ENCODE measurements at regions not wholly inside any gene's neighbourhood (a gene's known extent, or its start where the extent isn't known, plus 50 kb on each side); places are given as distances from the start of the nearest gene placed in this dataset.
"Not testable (repeated sequence)": the region's sequence is repeated elsewhere in the genome, so short reads cannot be mapped to it uniquely, and the experiment has no call there.

DNA sequence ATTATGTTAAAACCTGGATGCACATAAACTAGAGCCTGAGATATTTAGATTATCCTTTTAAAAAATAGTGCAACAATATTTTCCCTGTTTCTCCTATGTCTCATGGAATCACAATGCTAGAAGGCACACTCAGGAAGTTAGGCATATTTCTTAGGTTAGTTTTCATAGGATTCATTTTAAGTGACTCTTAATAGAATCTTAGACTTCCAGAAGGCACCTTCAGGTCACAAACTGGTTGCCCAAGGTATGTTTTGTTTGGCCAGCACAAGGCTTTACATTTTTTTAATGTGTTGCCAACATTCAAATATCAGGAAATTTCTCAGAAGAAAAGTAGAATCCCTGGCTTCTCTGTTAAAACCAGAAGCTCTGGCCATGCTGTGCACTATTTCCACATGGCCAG is 129.3 kb downstream of the LNPK start:
- ChIA-PET POLR2A (no interaction called here), CTCF (no interaction called here)

DNA sequence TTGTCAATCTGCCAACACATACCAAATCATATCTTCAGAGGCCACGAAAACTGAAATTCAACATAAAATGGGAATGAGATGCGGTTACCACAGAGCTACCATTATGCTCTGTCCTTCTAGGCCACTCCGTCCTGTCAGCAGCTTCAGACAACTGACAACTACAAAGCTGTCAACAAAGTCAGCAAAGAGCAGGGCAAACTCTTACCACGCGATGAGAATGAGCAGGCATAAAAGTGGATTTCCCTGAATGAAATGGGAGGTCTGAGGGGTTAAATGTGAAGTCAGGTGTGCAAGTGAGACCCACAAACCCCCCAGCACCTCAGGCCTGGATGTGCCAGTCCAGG is 130.1 kb downstream of the LNPK start:
- POLR2A ChIA-PET: no interaction called here
- CTCF ChIA-PET: no interaction called here

DNA sequence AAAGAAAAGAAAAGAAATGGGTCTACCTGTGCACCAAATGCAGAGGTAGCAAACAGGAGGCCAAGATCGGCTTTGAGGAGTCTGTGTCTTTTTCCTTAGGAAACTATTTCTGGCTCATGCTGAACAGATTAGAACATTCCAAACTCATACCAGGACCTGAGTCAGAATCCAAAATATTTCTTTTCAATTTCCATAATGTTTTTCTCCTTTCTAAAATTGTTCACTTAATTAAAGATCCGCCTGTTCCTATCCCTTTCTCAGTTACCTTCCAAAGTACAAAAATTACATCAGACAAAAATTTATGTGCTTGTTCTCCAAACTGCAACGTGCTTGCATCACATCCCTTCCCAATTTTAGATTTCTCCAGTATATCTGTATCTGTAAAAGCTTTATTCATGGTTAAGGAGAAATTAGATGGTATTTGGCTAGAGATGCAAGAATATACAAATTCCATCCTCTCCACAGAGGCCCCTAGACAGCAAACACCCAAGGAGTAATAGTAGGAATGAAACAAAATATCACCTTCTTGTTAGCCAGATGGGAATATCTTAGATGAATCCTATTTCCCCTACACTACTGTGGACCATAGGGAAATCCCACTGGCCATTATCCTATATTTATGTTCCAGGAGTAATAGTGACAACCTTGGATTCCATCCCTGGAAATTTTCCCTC is 130.6 kb downstream of the LNPK start:
- POLR2A ChIA-PET: no interaction called here
- CTCF ChIA-PET: no interaction called here

DNA sequence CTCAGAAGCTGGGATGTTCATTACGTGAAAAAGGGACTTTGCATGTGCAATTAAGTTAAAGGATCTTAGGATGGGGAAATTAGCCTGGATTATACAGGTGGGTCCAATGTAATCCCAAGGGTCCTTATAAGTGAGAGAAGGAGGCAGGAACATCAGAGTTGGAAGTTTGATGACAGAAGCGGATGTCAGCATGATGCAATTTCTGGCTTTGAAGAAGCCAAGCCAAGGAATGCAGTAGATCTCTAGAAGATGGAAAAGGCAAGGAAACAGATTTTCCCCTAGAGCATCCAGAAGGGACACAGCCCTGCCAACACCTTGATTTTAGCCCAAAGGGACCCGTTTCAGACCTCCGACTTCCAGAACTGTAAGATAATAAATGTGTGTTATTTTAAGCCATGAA is 136.4 kb downstream of the LNPK start:
- POLR2A ChIA-PET: no interaction called here
- CTCF ChIA-PET: no interaction called here

DNA sequence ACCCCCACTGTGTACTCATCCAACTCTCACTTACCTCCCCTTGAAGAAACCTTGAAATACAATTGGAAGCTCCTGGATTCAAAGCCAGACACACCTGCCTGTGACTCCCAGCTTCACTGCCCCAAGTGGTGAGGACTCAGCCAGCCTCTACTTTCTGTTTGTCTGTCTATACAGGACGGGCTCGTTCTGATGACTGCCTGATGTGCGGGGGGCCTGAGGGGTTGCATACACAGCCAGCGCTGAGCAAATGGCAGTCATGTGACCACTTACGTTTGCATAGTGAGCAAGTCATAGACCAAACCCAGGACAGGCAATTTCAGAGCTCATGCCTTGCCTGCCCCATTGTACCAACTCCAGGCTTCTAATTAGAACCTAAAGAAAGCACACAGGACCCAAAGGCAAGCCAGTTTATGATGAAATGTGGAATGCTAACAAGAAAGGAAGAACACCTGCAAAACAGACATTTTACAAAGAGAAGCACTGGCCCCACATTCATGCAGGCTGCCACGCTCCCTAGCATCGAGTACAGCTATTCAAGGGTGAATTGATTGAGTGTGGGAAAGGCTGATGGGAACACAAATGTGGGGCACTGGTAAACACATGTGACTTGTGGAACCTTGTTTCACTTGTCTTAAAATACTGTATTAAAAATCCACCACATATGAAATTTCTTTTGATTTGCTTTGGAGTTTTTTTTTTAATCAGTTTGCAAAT is 137.8 kb downstream of the LNPK start:
- ChIA-PET POLR2A (no interaction called here), CTCF (no interaction called here)

DNA sequence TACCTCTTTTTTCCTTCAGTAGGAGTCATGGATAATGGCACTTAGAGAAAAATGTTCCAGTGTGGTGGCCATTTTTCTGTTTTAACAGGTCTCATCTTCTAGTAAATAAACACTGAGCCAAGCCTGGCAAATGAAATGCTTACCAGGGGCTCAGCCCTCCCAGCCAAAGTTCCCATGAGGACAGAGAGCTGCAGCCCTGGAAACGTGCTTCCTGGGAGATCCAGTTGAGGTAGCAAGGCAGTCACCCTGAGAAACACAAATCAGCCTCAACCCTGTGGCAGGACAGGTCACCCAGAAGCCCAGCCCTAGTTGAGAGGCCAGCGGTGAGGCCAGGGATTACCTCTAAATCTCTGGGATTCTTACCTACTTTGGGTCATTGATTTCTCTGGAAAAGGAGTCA is 140.1 kb downstream of the LNPK start:
- ChIA-PET CTCF (no interaction called here), POLR2A (no interaction called here)

DNA sequence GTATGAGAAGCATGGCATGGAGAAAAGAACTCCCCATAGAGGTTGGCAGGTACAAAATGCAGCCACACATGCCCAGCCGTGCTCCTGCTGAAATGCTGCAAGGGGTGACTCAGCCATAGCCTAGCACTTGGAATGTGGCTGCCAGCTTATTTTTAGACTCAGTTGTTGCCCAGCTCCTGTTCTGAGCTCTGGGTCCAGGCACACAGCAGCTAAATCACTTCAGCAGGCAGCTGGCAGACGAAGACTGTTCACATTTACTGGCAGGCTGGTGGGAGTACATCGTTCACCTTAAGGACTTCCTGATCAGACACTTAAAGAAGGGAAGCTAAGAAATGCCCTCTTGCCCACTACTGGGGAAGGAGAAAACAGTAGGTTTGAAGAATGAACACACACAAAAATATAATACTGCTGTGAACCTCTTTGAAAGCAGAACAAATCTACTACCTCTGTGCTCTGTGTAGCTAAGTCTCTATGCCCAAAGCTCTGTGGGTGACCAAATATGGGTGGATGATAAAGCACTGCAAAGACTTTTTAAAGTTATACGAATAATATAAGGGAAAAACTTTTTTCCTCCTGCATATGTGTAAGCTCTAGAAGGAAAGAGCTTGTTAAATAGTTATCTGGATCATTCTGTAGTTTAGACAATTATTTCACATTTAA is 146.1 kb downstream of the LNPK start:
- ChIA-PET CTCF (no interaction called here), POLR2A (no interaction called here)

DNA sequence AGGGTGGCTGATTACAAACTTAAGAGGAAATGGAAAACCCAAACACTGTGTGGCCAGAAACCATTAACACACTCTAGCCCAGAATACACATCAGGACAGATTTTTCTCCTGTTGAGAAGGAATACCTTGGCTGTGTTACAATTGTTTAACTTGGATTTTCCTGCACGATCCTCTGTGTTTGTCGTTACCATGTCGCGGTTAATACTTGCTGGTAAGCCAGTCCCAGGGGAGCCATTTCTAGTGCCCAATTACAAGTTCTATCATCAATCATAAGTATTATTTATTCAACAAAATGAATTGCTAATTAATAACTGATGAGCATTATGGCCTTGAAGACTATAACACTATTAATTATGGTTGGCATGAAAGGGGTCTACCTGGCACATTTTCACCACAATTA is 146.8 kb downstream of the LNPK start:
- CTCF ChIA-PET: no interaction called here
- POLR2A ChIA-PET: no interaction called here

DNA sequence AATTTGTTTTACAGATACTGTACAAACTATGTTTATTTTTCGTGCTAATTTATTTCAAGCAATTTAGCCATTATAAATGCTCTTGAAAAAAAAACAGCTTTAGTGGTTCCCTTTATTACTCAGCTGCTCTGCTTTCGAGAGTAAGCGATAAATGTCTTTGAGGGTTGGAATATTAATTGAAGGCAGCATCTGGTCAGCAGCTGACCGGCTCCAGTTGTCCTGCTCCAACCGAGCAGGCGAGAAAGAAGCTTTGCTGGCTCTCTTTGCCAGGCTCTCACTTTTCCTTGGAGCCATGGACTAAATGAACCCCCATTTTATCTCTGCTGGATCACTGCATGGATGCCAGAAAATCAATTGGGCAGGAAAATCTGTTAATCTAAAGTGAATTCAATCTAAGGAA is 147.4 kb downstream of the LNPK start:
- ChIA-PET CTCF (no interaction called here), POLR2A (no interaction called here)

DNA sequence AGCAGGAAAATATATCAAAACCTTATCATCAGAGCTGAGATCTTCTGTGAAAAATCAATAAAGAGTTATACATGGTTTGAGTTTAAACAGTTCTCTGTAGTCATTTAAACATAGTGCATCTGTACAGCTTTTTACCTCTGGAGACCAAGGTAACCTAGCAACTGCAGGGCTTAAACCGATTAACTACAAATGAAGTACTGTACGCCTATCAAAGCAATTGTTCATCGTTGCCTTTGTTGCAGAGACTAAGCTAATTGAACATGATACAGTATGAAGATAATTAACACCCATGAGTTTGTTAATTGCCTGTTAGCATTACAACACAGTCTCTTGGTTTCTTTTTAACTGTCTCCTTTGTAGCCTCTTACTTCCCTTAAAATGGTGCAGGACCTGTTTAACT is 147.9 kb downstream of the LNPK start:
- POLR2A ChIA-PET: no interaction called here
- CTCF ChIA-PET: no interaction called here

DNA sequence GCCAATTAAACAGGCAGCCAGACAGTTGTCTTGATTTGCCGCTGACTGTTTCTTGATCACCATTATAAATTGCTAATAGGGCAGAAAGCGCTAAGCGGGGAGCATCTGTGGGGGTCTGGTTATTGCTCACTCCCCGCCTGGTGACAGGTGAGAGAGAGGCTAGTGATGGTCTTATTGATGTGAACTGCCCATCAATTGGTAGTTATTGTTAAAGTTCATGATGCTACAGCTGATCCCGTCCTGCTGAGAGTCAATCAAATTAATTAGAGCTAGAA is 148.5 kb downstream of the LNPK start:
- POLR2A ChIA-PET: no interaction called here

DNA sequence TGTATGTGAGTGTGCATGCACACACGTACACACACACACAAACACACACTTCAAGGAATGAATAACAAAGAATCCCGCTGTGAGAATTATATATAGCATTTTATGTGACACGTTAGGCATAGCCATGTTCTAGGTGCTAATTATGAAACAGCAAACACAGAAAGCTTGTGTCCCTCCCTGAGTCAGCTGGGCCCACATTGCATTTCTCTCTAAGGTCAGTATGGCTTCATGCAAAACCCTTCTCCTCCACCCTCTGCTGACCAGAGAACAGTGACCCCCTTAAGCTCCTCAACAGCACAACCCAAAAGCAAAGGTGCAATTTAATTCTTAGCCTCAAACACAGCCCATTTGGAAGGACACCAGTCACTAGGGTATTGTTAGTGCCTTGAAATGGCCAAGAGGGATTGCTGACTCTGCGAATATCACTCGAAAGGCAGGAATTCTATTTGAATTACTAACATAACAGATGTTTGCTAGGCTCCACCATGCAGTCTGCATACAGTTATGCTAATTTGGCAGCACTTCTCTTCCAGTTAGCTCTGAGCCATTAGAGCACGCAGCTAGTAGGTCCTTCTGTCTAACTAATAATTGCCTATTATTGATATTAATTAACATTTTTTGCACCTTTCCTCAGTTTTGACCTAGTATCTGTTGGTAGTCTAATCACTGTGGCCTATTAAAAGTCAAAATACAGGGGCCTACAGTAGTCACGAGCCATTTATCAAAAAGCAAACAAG is 149.0 kb downstream of the LNPK start:
- ChIA-PET CTCF (no interaction called here), POLR2A (no interaction called here)

More for the DNA sequence above, 148.5 kb downstream of the LNPK start:
- CTCF ChIA-PET: no interaction called here

DNA sequence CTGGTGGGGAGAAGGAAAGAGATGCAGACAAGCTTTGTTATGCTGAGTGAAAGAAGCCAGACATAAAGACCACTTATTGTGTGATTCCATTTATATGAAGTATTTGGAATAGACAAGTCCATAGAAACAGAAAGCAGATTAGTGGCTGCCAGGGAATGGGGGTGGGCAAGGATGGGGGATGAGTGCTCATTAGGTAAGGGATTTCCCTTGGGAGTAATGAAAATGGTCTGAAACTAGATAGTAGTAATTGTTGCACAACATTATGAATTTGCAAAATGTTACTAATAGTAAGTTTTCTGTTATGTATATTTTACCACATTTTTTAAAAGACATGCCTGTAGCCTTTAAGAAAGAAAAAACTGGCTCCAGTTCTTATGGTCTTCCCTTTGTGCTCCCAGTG is 154.9 kb downstream of the LNPK start:
- ChIA-PET POLR2A (no interaction called here), CTCF (no interaction called here)

DNA sequence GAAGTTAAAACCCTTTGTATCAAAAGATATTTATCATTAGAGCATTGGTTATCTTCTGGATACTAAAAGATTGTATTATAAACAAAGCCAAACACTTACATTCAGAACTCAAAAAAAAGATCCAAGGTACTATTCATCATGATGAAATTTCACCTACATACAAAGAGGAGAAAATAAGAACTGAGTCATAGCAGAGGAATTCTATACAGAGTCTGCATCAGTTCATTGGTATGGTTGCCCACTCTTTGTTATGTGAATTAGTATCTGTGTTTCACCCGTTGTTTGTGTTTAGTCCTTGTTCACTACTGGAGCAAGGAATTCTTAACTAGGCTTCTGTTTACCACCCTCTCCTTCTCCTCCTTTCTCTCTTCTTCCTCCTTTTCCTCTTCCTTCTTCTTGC is 157.9 kb downstream of the LNPK start:
- POLR2A ChIA-PET: no interaction called here
- CTCF ChIA-PET: no interaction called here

DNA sequence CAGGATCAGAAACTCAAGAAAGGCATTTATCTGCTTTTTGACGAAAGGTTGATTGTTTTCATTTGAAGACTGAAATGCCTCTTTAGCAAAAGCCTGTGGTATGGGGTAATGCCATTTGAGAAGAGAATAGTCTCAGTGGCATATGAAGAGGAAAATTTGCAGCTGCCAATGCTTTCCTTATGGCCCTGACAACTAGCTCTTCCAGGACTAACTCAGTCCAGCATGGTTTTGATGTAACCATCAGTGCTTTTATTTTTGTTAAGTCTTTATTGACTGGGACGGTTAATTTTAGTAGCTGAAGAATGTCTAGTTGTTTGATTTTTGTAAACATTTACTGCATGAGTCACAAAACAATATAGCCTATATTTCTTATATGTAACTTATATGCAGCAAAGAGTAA is 158.4 kb downstream of the LNPK start:
- ChIA-PET CTCF (no interaction called here), POLR2A (no interaction called here)

DNA sequence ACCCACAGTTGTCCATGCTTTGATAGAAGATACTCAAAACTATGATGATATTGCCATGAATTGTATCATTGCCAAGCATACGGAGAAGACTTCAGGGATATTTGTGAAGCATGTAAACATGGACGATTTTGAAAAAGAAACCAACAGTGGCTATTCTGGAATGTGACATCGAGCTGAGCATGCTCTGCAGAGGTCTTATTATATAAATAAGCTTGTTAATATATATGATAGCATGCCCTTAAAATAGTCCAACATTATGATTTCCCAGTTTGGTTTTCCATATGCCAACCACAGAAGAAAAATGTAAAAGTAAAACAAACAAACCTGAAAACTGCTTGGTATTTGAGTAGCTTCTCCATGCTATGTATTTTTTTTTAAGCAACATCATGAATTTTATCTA is 159.1 kb downstream of the LNPK start:
- CTCF ChIA-PET: no interaction called here
- POLR2A ChIA-PET: no interaction called here

DNA sequence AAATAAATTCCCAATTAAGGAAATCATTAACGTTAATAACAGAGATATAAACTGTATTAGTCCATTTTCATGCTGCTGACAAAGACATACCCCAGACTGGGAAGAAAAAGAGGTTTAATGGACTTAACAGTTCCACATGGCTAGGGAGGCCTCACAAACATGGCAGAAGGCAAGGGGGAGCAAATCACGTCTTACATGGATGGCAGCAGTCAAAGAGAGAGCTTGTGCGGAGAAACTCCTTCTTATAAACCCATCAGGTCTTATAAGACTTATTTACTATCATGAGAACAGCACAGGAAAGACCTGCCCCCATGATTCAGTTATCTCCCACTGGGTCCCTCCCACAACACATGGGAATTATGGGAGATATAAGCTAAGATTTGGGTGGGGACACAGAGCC is 161.3 kb downstream of the LNPK start:
- CTCF ChIA-PET, POLR2A ChIA-PET: not testable (repeated sequence)

DNA sequence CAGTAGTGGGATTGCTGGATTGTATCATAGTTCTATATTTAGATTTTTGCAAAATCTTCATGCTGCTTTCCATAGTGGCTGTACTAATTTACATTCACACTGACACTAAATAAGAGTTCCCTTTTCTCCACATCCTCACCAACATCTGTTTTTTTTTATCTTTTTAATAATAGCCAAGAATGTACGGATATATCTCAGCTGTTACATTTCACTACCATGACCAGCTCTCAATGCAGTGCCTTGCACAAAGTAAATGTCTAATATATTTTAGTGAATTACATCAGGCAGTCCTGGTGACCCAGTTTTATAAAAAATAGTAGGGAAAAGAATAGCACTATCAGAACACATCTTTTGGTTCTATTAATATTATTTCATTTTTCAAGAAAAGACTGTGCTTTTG is 161.8 kb downstream of the LNPK start:
- POLR2A ChIA-PET: no interaction called here
- CTCF ChIA-PET: no interaction called here

DNA sequence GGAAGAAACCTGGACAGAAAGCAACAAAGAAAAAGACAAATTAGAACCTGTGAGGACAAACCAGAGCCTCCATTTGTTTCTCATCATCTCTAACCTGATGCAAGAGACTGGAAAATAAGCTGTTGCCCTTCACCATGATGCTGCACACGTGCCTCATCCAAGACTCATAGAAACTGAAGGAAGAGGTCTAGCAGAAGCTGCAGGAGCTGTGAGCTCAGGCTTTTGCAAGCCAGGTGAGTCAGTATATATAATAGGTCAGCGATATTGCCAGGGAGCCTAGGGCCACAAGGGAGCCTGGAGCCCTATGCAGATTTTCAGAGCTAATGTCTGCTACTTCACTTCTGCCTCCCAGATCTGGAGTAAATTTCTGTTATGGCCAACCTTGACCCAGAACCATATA is 163.1 kb downstream of the LNPK start:
- ChIA-PET CTCF (no interaction called here), POLR2A (no interaction called here)

DNA sequence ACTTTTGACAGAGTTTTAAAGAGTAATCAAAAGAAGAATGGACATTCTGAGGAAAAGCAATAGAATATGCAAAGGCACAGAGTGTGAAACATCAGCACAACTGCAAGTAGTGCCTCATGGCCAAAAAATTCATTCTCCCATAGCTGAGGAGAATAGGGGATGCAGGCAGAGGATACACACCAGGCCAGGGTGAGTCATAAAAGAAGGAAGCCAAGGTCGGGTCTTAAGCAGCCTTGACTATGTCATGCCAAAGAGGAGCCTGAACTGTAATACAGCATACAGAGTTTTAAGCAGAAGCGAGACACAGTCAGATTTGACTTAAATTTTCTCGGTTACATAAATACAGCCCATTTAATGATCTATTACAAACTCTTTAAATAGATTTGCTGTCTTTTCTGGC is 165.0 kb downstream of the LNPK start:
- ChIA-PET POLR2A (no interaction called here), CTCF (no interaction called here)

DNA sequence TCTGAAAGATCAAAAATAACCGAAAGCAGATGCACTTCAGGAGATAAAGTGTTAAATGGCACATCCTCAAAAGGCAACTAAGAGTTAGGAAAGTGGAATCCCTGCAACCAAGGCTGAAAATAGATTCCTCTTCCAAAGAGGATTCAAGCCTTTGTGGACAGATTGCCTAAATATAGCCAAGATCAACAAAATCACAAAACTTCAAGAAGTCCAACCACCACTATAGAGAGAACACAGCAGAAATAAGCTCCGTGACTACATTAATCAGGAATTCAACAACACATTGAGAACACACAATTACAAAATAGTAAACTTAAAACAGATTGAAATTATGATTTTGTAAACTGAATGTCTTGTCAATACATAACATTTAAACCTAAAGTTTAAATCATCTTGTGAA is 165.7 kb downstream of the LNPK start:
- CTCF ChIA-PET: no interaction called here

DNA sequence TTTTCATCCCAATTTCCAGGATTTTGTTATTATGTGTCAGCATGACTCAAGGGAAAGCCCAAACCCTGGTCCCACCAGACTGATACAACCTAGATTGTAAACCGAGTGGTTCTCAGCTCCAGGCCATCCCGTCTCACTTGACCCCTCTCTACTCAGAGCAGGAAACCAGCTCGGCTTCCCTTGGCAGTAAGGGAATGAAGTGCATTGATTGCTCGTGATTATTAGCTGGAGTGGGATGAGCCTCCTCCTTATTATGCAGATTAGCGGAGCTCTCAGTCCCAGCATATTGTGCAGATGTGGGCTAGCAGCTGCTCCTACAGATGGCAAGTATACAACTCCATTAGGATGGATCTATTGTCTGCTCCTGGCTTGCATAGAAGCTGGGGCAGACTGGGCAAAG is 167.6 kb downstream of the LNPK start:
- POLR2A ChIA-PET: no interaction called here
- CTCF ChIA-PET: no interaction called here

More for the DNA sequence above, 165.7 kb downstream of the LNPK start:
- POLR2A ChIA-PET: no interaction called here
